GM03348 (cell line): ENCODE measurements at regions not wholly inside any gene's neighbourhood (a gene's known extent, or its start where the extent isn't known, plus 50 kb on each side); places are given as distances from the start of the nearest gene placed in this dataset.

ENCODE experiments used
- DNase-seq: peaks from one replicate; pipeline ENCODE4 v3.0.0; 2012; ENCODE audit warnings: low spot score

GRCh38 chr4:180394312-180394711 lies 1848.9 kb upstream of the TENM3 start:
- DNase-seq, result no peak

GRCh38 chr4:180394730-180395129 lies 1848.5 kb upstream of the TENM3 start:
- DNase-seq, result no peak

- no peak for DNase-seq
Observed at GRCh38 chr4:180398564-180398963, 1844.6 kb upstream of the TENM3 start.

DNA sequence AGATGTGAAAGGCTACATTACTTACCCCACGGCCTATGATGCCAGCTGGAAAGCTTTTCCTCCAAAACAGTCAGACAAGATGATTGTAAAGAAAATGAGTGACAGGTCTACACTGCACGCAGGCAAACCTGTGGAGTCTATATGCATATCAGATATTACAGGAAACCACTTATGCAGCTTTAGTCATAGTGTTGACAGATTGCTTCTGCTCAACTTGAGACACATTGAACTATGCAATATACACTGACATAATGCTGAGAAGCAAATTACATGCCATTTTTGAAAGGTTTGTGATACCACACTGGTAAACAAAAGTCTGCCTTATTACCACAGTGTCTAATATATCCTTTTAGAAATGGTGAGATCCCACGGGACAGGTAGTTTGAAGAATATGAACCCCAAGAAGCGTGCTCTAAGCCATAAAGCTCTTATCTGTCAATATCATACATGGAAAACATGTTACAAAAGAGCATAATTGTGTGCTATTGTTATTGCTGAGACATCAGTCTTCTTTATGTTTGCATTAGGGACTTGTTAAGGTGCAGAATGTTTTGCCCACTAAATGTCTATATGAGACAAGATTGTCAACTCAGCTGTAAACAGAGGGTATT lies 1835.8 kb upstream of the TENM3 start:
- no peak for DNase-seq

GRCh38 chr4:180418819-180419531 lies 1824.2 kb upstream of the TENM3 start:
- DNase-seq, result no peak

DNA sequence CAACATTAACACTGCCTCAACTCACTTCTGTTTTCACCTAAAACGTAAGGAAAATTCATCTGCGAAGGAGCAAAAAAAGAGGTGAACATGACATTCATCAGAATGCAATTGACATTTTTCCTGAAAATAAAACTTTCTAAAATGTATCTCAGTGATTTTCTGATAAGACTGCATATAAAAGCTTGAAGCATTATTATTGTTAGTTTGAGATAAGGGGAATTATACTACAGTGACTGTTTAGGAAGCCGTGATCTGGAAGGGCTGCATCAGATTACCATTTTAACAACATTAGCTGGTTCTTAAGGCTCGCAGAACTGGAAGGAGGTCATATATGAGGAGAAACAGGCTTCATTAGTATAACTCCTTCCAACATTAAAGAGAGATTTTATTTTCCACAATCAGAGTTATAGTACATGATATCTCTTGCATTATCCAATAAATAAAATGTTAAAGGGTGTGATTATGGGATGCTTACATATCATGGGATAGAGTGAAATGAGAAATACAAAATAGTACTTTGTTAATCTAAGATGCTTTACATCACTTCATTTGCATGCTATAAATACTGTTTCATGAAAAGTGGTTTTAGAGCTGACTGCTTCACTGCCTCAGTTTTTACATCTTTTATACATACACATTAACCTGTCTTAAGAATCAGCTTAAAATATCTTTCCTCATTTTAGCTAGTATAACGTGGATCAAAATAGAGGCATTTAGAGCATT lies 1820.1 kb upstream of the TENM3 start:
- no peak for DNase-seq

DNA sequence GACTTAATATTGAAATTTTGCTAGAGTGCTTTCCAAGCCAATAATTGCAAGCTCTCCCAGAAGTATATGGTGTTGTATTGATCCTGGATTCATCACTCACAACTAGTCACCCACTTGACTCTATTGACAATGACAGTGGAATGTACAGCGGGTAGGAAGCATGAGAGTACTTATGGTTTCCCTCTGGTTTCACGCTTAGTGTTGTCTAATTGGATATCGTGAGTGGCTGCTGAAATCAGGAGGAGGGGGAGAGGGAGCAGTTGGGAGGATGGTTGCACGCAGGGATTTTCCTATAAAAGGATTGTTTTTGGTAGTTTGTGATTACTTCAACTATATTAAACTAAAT lies 1819.5 kb upstream of the TENM3 start:
- no peak for DNase-seq

DNA sequence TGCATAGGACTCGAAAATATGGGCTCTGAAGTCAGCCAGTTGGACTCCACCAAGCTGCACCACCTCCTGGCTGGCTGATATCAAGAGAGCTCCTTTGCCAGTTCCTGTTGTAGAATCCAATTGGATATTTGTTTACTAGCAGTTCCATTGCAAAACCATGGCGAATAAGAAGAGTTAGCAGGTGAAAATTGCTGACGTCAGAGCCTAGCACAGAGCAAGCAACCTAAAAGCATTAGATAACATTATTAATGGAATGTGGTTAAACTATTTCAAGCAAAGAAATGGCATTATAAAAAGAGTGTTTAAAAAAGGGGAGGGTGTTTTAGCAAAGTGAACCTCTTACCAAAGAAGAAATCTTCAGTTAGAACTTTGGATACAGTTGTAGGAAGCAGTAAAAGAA lies 1816.3 kb upstream of the TENM3 start:
- DNase-seq, result no peak

GRCh38 chr4:180430283-180430682 lies 1812.9 kb upstream of the TENM3 start:
- DNase-seq, result no peak

DNA sequence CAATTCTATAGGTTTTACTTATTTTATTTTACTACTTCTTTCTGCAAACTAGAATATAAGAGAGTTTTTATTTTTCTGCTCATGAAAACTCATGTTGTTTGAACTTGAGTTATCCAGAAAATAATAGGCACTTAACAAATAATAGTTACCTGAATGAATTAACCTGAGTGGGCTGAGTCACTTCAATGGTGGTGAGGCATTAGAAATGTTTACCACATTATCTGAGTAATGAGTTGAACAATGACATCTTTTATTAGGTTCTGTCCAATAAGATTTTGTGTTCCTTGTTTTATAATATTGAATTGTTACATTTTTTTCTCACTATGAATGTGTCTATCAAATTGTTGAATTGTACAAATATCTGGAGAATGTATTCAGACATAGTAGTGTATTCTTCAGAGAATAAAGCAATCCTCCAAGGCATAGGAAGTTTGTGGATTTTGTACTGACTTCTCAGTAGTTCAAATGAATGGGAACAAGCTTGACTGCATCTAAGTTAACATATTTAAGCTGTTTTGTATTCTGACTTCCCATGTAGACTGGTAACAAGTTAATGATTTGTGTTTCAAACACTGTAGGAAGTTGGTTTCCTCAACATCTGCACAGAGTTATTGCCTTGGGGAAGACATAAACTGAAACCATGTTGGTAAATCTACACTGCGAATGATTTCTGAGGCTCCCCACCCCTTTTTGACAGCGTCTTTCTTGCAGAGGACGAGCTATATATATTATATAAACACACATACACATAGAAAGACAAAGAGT lies 1808.9 kb upstream of the TENM3 start:
- DNase-seq, result no peak

- no peak for DNase-seq
Observed at GRCh38 chr4:180436361-180436760, 1806.8 kb upstream of the TENM3 start.

DNA sequence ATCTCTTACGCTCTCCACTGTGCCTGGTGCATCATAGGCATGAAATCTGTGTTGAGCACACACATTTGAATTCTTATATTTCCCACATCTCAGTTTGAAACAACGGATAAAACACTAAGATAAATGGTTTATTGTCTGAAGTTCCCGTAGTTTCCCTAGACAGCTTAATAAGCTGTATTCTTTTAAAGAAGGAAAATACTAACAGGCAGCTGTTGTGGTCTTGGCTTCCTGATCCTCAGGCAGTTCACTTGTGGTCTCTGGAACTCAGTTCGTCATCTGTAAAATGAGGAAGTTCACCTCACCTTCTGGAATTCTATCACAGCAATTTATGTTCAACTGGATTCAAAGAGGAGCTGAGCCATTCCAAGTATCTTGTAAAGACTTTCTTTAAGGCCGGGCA lies 1805.6 kb upstream of the TENM3 start:
- DNase-seq, result no peak

GRCh38 chr4:180448306-180448705 lies 1794.9 kb upstream of the TENM3 start:
- no peak for DNase-seq

DNA sequence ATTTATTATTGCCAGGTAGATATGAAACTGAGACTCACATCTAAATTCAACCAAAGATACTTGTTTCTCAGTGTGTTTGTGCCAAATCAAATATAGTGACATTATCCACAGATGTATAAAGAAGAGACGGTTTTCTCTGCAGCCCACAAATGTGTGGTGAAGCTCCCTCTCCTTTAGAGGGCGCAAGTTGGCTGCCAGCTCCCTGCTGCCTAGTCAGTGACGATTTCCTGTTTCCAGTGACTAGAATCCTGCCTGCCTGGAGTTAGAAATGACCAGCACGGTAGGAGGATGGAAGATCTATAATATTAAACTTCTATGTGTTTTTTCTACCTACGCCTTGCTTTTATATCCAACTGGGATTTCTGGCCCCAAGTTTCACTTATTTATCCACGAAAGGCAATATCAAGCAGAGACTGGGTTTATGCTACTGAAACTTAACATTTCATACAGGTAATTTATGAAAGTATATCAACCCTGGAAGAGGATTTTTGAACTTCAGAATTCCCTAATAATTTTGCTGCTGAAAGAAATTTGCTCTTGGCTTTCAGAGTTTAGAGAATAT lies 1793.7 kb upstream of the TENM3 start:
- DNase-seq, result no peak

DNA sequence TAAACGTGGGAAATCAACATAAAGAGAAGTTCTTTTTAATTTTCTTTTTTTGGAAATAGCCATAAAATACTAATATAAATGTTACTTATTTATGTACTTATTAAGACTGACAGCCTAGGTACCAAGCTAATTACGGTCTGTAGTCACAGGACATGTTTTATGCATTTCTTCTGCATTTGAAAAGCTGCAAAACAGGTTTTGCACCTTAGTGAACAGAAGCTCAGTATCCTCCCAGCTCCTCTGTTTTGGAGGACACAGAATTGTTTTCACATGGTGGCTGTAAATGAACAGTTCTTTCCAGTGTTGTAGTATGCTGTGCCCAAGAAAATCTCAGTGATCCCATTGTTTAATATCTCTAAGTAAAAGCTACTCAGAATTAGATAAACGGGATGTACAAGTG lies 1788.0 kb upstream of the TENM3 start:
- no peak for DNase-seq

DNA sequence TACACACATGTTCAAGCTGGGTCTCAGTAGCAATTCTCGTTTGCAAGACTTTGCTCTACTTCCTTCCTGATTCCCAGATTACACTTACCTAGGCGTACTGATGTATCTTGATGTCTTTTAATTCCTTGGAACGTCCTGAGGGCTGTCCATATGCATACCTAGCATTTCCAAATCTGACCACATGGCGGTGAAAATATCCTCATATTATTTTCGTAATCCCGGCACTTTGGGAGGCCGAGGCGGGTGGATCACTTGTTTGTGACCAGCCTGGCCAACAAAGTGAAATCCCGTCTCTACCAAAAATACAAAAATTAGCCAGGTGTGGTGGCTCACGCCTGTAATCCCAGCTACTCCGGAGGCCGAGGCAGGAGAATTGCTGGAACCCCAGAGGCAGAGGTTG lies 1786.3 kb upstream of the TENM3 start:
- DNase-seq, result no peak

DNA sequence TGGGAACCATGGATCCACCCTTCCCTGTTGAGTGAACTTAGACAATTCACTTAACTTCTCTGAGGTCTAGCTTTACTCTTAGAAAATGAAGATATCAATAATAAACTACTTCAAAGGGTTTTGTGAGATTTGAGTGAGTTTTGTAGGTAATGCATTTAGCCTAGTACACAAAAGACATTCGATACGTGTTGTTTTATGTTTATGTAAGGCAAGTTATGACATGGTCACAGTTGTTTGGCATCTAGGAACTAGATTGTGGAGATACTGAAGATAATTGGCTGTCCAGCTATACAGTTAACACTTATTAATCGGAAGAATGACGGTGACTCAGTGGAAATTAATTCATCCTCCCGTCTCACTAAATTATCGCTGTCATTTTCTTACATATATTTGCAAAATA lies 1781.1 kb upstream of the TENM3 start:
- no peak for DNase-seq

DNA sequence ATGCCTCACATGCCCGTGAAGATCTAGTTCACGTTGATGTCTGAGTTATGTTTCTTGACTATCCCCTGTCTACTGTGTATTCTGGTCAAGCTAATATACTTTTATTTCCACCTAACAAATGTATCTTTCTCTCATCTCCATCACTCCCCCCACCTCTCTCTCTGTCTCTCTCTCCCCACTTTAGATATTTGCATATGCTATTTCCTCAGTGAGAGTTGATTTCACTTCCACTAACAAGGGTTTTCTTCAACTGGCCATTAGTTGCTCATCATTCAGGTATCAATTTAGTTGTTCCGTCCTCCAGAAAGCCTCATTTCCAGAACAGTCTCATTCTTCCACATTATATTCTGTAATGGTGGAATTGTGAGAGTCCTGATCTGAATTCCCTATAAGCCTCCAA lies 1777.8 kb upstream of the TENM3 start:
- no peak for DNase-seq

GRCh38 chr4:180483036-180483435 lies 1760.2 kb upstream of the TENM3 start:
- no peak for DNase-seq

DNA sequence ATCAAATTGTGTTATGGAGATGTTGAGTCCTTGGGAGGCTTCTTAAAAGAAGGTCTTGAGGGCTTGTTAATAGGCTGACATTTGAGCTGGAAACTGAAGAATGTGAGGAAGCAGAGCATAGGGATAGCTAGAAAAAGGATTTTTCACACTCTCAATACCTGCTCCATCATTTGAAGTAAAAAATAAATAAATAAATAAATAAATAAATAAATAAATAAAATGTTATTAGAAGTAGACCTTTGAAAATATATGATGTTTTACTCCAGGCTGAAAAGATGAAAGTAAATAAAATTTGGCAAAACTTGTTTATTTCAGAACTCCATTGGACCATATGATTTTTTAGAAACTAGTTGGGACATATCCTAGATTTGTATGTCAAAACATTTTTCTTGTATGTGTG lies 1757.8 kb upstream of the TENM3 start:
- no peak for DNase-seq

DNA sequence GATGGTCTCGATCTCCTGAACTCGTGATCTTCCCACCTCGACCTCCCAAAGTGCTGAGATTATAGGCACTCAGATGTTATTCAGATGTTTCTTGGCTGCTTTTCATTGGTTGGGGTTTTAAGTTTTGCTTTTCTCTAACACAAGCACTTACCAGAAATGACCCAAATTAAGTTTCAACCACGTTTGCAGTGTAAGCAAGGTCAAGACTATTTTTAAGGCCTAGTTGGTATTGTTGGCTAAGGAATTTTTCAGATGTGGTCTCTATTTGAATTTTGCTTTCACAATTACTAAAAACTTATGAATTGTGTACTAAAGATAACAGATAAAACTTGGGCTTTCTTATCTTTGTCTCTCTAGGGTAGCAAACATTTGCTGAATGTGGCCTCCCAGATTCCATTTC lies 1756.9 kb upstream of the TENM3 start:
- no peak for DNase-seq

- DNase-seq, result no peak
Observed at GRCh38 chr4:180489787-180490186, 1753.4 kb upstream of the TENM3 start.

DNA sequence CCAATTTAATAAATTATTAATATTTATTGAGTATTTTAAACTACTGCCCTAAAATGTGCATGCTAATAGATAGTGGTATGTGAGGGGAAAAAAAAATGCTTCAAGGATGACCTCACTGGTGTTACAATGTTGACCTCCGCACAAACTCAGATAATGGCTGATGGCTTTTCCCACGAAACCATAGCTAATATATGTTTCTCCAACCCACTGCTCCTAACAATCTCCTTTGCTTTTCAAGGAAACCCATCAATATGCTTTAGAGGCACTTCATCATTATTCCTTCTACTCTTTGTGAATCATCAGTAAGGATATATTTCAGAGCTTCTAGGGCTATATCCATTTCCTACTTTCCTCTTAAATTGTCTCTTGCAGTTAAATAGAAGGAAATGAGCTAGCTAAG lies 1752.0 kb upstream of the TENM3 start:
- DNase-seq, result no peak
